Neural cell (in vitro differentiated cells): ENCODE measurements at regions not wholly inside any gene's neighbourhood (a gene's known extent, or its start where the extent isn't known, plus 50 kb on each side); places are given as distances from the start of the nearest gene placed in this dataset.

Experiments
- H2AFZ ChIP-seq: fragments of 200-600, 300-800 bp; sonication (generic), shearing (Covaris generic); 2 replicates; pipeline ENCODE4 v1.6.0; 2014; ENCODE audit warnings: low read depth, mild to moderate bottlenecking, antibody characterized with exemption, low read length, moderate library complexity
- H3F3A ChIP-seq: fragments of 200-600 bp; shearing (Covaris generic); 2 replicates; pipeline ENCODE4 v1.6.1; 2016; ENCODE audit warnings: mild to moderate bottlenecking, moderate library complexity, mixed read lengths, antibody characterized with exemption, low read length; ENCODE audit not compliant: insufficient read depth, poor library complexity, severe bottlenecking
- H3K27ac ChIP-seq: fragments of 200-600, 300-800 bp; sonication (generic), shearing (Covaris generic); 2 replicates; pipeline ENCODE4 v1.5.1; 2014; ENCODE audit warnings: mild to moderate bottlenecking, low read length, moderate library complexity
- H3K27me3 ChIP-seq: fragments of 300-800, 200-600 bp; sonication (generic), shearing (Covaris generic); 2 replicates; pipeline ENCODE4 v1.6.0; 2014; ENCODE audit warnings: mild to moderate bottlenecking, low read depth, low read length, moderate library complexity; ENCODE audit not compliant: insufficient read depth
- H3K36me3 ChIP-seq: fragments of 300-800, 200-600 bp; sonication (generic), shearing (Covaris generic); 2 replicates; pipeline ENCODE4 v1.5.1; 2014; ENCODE audit warnings: mild to moderate bottlenecking, antibody characterized with exemption, low read length, moderate library complexity; ENCODE audit not compliant: insufficient read depth
- H3K4me2 ChIP-seq: fragments of 300-800, 200-600 bp; sonication (generic), shearing (Covaris generic); 2 replicates; pipeline ENCODE4 v1.6.0; 2014; ENCODE audit warnings: mild to moderate bottlenecking, low read length
- H3K4me3 ChIP-seq: fragments of 300-800, 200-600 bp; sonication (generic), shearing (Covaris generic); 2 replicates; pipeline ENCODE4 v1.5.1; 2014; ENCODE audit warnings: mild to moderate bottlenecking, low read length, moderate library complexity
- H3K79me2 ChIP-seq: fragments of 200-600 bp; shearing (Covaris generic); replicated peaks from 2 replicates; pipeline ENCODE4 v1.6.0; 2014; ENCODE audit warnings: mild to moderate bottlenecking, low read length, moderate library complexity; ENCODE audit not compliant: insufficient read depth
- H3K9ac ChIP-seq: fragments of 300-800, 200-600 bp; sonication (generic), shearing (Covaris generic); 2 replicates; pipeline ENCODE4 v1.6.1; 2016; ENCODE audit warnings: mild to moderate bottlenecking, low read length, mixed read lengths
- H3K9me2 ChIP-seq: fragments of 200-600 bp; shearing (Covaris generic); 2 replicates; pipeline ENCODE4 v1.6.1; 2016; ENCODE audit warnings: mild to moderate bottlenecking, low read length, mixed read lengths; ENCODE audit not compliant: insufficient read depth
- H3K9me3 ChIP-seq: fragments of 200-600, 300-800 bp; sonication (generic), shearing (Covaris generic); 2 replicates; pipeline ENCODE4 v1.6.1; 2016; ENCODE audit warnings: mild to moderate bottlenecking, mixed run types, low read length, moderate library complexity, mixed read lengths
- H4K20me1 ChIP-seq: fragments of 200-600 bp; shearing (Covaris generic); 2 replicates; pipeline ENCODE4 v1.6.1; 2016; ENCODE audit warnings: mild to moderate bottlenecking, mixed run types; ENCODE audit not compliant: insufficient read depth
- EP300 ChIP-seq: fragments of 450-650 bp; conservative IDR thresholded peaks from 2 replicates; pipeline ENCODE4 v1.6.1; 2014; ENCODE audit warnings: antibody characterized with exemption, mild to moderate bottlenecking, moderate library complexity; ENCODE audit not compliant: poor library complexity, severe bottlenecking
- EZH2 ChIP-seq: fragments of 200-600, 300-800 bp; shearing (Covaris generic), sonication (generic); IDR thresholded peaks from 2 replicates; pipeline ENCODE4 v1.6.1; 2014; ENCODE audit warnings: antibody characterized with exemption, low read length, borderline replicate concordance, mild to moderate bottlenecking; ENCODE audit not compliant: insufficient read depth, poor library complexity, severe bottlenecking
- MXI1 ChIP-seq: fragments of 450-650 bp; conservative IDR thresholded peaks from 2 replicates; pipeline ENCODE4 v1.6.1; 2014; ENCODE audit warnings: antibody characterized with exemption, mild to moderate bottlenecking; ENCODE audit not compliant: poor library complexity, severe bottlenecking
- POLR2AphosphoS5 ChIP-seq: IDR thresholded peaks from 2 replicates; pipeline ENCODE4 v1.6.1; 2012
- RAD21 ChIP-seq: fragments of 450-650 bp; conservative IDR thresholded peaks from 2 replicates; pipeline ENCODE4 v1.6.1; 2014; ENCODE audit warnings: antibody characterized with exemption, mild to moderate bottlenecking, moderate library complexity
- REST ChIP-seq: IDR thresholded peaks from 2 replicates; pipeline ENCODE4 v1.6.1; 2012; ENCODE audit warnings: borderline replicate concordance
- SMC3 ChIP-seq: fragments of 450-650 bp; conservative IDR thresholded peaks from 2 replicates; pipeline ENCODE4 v1.6.1; 2014; ENCODE audit warnings: antibody characterized with exemption, mild to moderate bottlenecking, moderate library complexity; ENCODE audit not compliant: poor library complexity
- TAF1 ChIP-seq: IDR thresholded peaks from 2 replicates; pipeline ENCODE4 v1.6.1; 2012; ENCODE audit warnings: low read depth

GRCh38 chr6:2596222-2596621, 154.5 kb downstream of the MYLK4 start:
- Histone ChIP-seq H3K27ac (no peak overlapping the region), H4K20me1 (no peaks in the 10 kb centered on the region), H3K27me3 (no peaks in the 10 kb centered on the region), H3F3A (no peaks in the 10 kb centered on the region), H3K9me2 (no peaks in the 10 kb centered on the region), H3K4me2 (no peak overlapping the region), H3K36me3 (no peaks in the 10 kb centered on the region), H3K9ac (no peak overlapping the region), H2AFZ (no peak overlapping the region), H3K9me3 (no peaks in the 10 kb centered on the region), H3K79me2 (no peaks in the 10 kb centered on the region), H3K4me3 (no peak overlapping the region)
- no peak for TF ChIP-seq SMC3

GRCh38 chr6:2594868-2595267, 155.9 kb downstream of the MYLK4 start:
- H2AFZ ChIP-seq = no peak overlapping the region
- no peaks in the 10 kb centered on the region for H3K79me2 ChIP-seq
- no peaks in the 10 kb centered on the region for H3K9me2 ChIP-seq
- H3K4me2 ChIP-seq = no peak overlapping the region
- TF ChIP-seq MXI1 (no peak), EP300 (no peak), SMC3 (no peak), RAD21 (no peak)
- H3K4me3 ChIP-seq = no peak overlapping the region
- no peak overlapping the region for H3K9ac ChIP-seq
- no peaks in the 10 kb centered on the region for H3K36me3 ChIP-seq
- no peak overlapping the region for H3K27ac ChIP-seq
- H4K20me1 ChIP-seq = no peaks in the 10 kb centered on the region
- no peaks in the 10 kb centered on the region for H3F3A ChIP-seq
- no peaks in the 10 kb centered on the region for H3K27me3 ChIP-seq
- no peaks in the 10 kb centered on the region for H3K9me3 ChIP-seq

GRCh38 chr6:2593167-2593566, 157.6 kb downstream of the MYLK4 start:
- no peaks in the 10 kb centered on the region for H3K27me3 ChIP-seq
- no peaks in the 10 kb centered on the region for H3K36me3 ChIP-seq

More at GRCh38 chr6:2593167-2593566, 157.6 kb downstream of the MYLK4 start:
- no peaks in the 10 kb centered on the region for H3K9me2 ChIP-seq
- H4K20me1 ChIP-seq = no peaks in the 10 kb centered on the region
- H3K4me2 ChIP-seq = no peak overlapping the region
- H3K9ac ChIP-seq = no peak overlapping the region
- H2AFZ ChIP-seq = no peak overlapping the region
- no peak overlapping the region for H3K27ac ChIP-seq
- H3F3A ChIP-seq = no peaks in the 10 kb centered on the region
- H3K4me3 ChIP-seq = no peak overlapping the region
- H3K79me2 ChIP-seq = no peaks in the 10 kb centered on the region
- no peaks in the 10 kb centered on the region for H3K9me3 ChIP-seq
- TF ChIP-seq POLR2AphosphoS5 = no peak
- no peak for TF ChIP-seq REST
- no peak for TF ChIP-seq EZH2
- no peak for TF ChIP-seq TAF1
